HT-29 (cell line): ENCODE measurements at regions not wholly inside any gene's neighbourhood (a gene's known extent, or its start where the extent isn't known, plus 50 kb on each side); places are given as distances from the start of the nearest gene placed in this dataset.
A peak's percentile ranks its signal among the peaks of the same experiment; 100 is the strongest.

Experiments
- DNase-seq: peaks from one replicate; pipeline ENCODE4 v3.0.0-alpha.2; 2015; ENCODE audit warnings: low spot score

DNA sequence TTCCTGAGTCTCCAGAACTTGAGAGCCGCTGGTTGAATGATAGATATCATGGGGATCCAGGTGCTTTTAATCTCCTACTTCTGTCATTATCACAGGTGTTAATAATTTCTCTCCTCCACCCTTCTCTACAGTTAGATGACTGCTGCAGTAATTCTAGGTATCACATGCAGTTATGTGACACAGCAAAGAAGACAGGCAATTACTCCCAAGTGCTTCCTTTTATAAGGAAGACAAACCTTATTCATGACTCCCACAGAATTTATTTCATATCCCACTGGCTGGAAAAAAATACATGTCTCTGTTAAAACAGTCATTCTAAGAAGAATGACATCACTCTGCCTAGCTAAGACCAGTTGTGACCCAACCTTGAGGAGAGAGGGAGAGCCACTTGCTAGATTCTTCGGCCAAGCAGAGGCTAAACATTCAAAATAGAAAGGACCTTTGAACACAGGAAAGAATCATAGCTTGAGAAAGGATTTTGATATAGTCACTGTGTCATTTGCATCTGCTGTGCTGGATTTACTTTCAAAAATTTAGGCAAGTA is 500.6 kb downstream of the SI start:
- DNase-seq, result no peak

DNA sequence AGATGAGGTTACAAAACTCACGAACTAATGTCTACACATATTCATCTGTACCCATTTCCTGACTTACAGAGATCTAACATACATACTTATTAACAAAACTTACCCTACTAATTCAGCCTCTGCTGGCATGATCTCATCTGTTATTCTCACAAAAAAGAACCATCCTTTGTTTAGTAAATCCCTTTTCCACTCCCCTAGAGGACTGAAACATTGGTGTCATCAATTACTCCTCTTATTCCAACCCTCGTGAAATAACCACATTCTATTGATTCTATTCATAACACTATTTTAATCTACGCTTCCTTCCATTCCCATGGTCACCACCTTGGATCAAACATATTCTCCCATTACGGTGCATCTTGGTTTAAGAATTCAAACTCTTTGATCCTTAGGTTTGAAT is 505.9 kb downstream of the SI start:
- no peak for DNase-seq

DNA sequence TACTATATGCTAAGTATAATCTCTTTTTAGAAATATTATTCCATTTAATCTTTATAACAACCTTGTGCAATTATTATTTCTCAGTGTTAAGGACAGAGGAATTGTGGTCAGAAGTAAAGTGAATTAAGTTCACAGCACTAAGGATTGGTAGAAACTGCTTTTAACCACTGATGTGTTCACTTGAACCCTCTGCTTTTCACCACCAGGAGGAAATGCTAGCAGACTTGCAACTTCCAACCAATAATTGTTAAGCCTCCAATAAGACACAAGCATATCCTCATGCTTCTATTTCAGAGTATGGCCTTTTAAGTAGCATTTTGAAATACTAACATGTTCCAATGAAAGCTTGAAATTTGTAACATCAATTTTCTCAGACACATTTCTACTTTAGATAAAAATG is 527.4 kb downstream of the SI start:
- DNase-seq, result no peak

DNA sequence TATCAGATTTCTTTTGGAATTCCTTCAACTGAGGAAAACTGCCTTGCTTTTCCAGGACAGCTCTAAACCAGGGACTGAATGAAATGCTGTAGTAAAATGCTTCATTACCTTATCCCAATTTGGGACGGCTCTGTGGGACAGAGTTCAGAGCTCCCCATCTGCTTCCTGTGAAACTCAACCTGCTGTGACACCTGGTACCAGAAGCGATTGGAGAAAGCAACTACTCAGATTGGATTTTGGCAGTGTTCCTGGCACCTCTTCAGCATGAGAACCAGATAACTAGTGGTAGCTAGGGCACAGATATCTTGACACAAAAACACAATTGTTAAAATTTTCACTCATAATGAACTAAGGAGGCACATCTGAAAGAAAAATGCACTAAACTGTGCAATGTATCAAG is 539.1 kb downstream of the SI start:
- DNase-seq, result no peak

DNA sequence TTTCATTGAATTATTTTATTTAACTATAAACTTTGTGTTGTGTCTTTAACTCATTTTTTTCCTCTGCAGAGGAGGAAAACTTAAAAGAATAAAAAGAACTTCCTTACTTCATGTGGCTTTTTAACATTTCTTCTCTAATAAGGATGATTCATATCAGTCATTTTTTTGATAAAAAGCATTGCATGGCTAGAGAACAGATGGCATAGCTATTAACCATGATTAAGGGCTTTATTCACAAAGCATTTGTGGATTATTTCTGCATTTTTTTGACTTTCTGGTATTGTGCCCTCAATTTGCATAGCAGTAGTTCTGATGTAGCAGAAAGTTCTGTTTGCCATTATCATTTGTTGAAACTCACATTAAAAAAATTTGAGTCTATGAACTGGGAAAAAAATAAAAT is 540.8 kb downstream of the SI start:
- no peak for DNase-seq

DNA sequence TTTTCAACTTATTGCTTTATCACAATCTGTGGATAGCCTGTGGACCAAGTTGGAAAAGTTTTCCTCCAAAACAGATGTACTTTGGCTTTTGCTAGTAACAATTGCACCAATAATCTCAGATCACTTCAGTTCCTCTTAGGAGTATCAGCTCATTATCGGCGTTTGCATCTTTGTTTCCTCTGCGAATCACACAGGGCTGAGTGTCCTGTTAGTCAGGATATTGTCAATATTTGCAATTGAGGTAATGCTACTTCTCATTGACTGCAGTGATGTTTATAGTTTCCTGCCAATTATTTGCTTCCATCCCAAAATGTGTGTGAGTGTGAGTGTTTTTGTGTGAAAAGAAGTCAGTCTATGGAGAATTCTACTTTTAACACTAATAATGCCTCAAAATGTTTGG is 545.0 kb downstream of the SI start:
- no peak for DNase-seq

DNA sequence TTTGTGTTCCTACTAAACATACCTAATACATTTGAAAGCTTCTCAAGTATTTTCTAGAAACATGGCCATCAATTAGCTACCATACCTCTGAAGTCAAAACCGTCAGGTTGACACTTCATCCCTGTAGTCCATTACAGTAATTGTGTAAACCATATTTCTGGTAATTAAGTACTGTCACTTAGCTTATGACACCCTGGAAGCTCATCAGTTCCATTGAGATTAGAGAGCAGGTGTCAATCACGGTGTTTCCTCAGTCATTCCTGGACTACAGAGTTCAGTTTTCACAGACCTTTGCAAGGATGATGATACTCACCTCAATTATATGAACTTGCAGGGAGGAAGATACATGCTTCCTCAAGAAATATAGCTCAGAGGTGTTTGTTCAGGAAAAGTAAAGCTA is 552.0 kb downstream of the SI start:
- DNase-seq, result no peak

DNA sequence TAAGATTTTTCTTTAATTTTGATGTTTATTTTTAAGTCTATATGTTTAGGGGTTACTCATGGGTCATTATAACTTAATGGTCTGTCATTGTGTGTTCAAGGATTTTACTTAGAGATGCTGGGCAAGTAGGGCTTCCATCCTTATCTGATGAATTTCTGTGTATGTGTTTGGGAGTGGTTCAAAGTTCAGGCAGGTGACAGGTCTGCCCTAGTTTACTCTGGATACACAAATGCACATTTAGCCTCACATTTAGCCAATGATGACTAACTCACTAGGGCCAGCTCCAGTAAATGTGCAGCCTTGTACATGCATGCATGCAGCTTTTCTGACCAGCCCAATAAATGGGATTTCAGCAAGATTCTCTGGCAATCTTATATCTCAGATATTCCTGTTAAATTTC is 554.1 kb downstream of the SI start:
- DNase-seq, result no peak

- no peak for DNase-seq
Measured at GRCh38 chr3:164522073-164522763, 556.1 kb downstream of the SI start.

DNA sequence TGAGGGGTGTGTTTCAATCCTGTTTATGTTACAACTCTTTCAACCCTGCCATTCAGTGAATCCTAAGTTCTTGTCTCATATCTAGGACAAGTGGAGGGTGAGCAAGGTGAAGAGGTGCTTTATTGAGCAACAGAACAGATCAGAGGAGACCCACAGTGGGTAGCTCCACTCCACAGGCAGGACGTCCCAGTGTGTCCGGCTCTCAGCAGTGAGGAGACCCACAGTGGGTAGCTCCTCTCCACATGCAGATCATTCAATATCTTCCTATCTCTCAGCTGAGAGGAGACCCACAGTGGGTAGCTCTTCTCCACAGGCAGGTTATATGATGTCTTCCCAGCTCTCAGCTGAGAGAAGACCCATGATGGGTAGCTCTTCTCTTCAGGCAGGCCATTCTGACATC is 556.7 kb downstream of the SI start:
- no peak for DNase-seq

DNA sequence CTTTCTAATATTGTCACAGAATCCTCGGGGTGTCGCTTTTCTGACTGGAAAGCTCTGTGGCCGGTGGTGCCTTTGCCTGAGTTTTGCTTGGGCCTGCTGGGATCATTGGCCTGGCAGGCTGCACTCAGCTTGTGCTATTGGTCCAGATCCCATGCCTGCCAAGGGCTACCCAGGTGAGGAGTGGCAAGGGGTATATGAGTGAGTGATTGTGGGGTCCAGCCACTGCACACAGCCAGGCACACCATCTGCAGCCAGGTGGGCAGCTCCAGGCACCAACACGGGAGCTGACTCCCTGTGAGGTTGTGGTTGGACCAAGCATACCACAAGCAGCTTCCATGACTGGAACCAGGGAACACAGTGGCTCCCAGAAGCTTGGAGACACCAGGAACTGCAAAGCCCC is 557.2 kb downstream of the SI start:
- no peak for DNase-seq

DNA sequence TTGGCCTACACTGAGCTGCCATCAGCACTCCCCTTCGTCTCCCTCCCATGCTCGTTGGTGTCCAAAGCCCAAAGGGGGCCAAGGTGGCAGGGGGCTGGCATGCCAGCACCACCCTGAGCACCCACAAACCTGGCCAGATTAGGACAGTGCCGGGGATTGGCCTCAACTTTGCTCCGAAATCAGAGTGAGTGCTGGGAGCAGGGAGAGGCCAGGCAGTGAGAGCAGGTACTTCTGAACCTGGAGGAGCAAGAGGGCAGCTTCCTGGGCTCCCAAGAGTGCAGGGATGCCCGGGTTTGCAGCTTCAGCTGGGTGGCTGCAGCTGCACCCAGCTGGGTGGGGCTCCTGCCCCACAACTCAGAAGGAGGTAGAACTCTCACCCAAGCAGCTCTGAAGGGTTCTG is 563.0 kb downstream of the SI start:
- no peak for DNase-seq

- no peak for DNase-seq
Measured at GRCh38 chr3:164514576-164514975, 563.7 kb downstream of the SI start.

- DNase-seq, result no peak
Measured at GRCh38 chr3:164507886-164508285, 570.4 kb downstream of the SI start.

DNA sequence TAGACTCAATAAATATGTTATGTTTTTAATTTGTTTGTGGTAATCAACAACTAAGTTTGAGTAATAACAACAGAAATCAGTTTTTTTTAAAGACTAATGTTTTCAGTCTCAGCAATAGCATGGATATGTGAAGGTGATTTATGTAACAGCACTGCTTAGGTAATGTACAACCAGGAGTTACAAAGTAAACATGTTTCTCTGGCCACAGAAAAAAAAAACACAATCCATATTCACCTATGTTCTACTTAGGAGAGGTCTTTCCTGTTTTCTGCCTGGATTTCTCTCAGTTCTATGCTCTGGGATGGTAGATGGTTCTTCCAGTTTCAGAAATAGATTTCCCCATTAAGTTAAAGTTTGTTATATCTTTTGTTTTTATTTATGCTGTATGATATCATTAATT is 579.4 kb downstream of the SI start:
- peak; percentile 61 for DNase-seq

DNA sequence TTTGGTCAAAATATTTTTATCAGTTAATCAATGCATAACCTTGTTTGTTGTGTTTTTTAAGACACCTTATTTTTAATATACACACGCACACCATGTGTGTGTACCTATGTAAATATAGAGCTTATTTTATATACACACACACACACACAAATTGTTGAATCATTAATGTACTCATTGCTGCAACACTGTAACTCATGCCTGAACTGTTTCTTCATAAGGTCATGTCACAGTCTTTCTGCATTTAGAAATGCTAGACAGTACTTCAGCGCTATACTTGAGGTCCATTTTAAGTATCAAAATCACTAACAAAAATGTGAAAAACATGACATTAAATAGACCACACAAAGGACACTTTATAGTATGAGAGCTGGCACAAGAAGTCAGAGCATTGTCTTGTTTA is 589.4 kb downstream of the SI start:
- no peak for DNase-seq

DNA sequence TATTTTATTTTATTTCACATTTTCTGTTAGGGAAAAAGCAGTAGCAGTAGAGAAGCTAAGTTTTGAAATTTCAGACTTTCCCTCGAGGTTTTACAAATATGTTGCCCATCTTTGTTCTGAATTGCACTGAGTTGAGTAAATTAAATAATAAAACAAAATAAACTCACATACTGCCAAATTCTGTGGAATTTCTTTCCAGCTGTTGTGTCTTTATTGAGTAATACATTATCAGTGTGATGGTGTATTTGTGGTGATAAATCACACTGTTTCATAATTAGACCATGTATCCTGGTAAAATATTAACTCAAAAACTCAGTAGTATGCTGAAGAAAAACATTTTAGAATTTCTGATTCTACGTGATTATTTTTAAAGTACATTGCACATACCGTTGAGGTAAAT is 592.1 kb downstream of the SI start:
- DNase-seq, result no peak

- DNase-seq, result no peak
Measured at GRCh38 chr3:164479978-164480377, 598.3 kb downstream of the SI start.

- DNase-seq, result no peak
Measured at GRCh38 chr3:164479406-164479805, 598.9 kb downstream of the SI start.

DNA sequence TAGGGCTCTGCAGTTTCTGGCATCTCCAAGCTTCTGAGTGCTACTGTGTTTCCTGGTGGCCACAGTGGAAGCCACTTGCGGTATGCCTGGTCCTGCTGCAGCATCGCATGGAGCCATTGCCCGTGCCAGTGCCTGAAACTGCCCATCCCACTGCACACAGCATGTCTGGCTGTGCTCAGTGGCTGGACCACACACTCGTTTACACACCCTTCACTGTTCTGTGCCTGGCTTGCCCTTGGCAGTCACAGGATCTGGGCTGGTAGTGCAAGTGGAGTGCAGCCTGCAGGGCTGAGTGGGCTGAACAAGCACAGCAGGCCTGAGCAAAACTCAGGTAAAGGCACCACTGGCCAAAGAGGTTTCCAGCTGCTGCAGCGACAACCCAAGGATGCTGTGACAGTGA is 600.0 kb downstream of the SI start:
- no peak for DNase-seq

DNA sequence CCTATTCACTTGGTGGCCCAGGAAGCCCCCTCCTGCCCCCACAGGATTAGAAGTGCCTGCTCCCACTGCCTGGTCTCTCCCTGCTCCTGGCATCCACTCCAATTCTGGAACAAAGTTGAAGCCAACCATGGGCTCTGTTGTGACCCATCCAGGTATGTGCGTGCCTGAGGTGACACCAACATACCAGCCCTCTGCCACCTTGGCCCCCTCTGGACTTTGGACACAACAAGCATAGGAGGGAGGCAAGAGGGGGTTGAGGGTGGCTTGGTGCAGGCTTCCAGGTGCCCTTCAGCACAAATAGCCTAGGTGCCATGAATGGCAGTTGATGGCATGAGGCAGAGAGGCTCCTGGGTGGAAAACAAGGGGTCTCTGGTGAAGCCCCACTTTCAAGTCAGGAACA is 600.9 kb downstream of the SI start:
- no peak for DNase-seq

DNA sequence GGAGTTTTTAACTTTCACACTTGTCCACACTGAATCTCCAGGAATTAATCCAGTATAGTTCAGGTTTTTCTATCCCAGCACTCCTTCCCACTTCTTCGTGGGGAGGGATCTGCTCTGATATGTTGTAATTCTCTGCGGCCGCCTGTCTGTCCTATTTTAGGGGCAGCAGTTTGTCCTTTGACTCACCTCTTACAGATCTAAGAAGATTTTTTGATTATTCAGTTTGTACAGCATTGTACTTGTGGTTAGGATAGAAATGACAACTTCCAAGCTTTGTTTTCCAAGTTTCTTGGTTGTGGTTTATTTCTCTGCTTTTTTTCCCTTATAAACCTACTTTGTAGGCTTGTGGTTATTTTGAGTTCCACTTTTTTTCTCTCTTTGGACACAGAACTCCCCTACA is 601.7 kb downstream of the SI start:
- no peak for DNase-seq

- DNase-seq, result no peak
Measured at GRCh38 chr3:164470471-164470870, 607.8 kb downstream of the SI start.

DNA sequence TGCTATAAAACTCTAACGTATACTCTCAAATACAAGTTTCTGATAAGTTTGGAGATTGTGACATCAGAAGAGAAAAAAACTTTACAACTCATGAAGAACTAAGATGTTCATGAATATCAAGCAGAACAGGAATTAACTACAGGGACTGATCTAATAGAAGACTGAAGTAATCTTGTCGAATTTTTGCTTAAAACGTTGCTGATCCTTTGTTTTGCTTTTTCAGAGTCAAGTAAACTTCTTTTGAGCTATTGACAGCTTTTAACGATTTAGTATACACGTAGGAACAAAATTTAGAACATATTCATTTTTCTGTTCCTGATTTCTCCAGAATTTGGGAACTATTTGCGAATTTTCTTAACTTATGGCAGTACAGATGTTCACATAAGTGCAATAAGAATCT is 610.2 kb downstream of the SI start:
- no peak for DNase-seq
